K562 (cell line): ENCODE measurements at regions not wholly inside any gene's neighbourhood (a gene's known extent, or its start where the extent isn't known, plus 50 kb on each side); places are given as distances from the start of the nearest gene placed in this dataset.

Experiments used
- ATAC-seq: fragments of 200-7000 bp; cut with Tn5 transposase; 3 replicates; pipeline ENCODE4 v1.9.1; 2020; ENCODE audit warnings: moderate library complexity
- BruUV-seq: library from RNA; stranded (reverse); fragments of 400-500 nt; replicated peaks from 2 replicates; lab custom pipeline; 2021; lab: Mats Ljungman, UMichigan
- CTCF ChIA-PET: fragments of 300-600 bp; formaldehyde crosslinking; extraction: SDS; loops from one replicate; lab custom pipeline; 2021; ENCODE audit warnings: low intra/inter-chr PET ratio; lab: Yijun Ruan, JAX
- POLR2A ChIA-PET: fragments of 300-600, 350-650 bp; sonication (Branson Sonifier 250); formaldehyde crosslinking; extraction: SDS; loops from one replicate; lab custom pipeline; 2021; ENCODE audit warnings: antibody characterized with exemption, inconsistent platforms; lab: Yijun Ruan, JAX
- DNase-seq, 4 experiments: peaks; one replicate each; pipeline versions ENCODE4 v3.0.0 to v3.0.0-alpha.2; 2011 to 2018; ENCODE audit warnings: low spot score in 3 of 4, mixed read lengths in 3 of 4; ENCODE audit errors: extremely low read depth in 1 of 4
- FAIRE-seq: peaks from 2 replicates; lab custom pipeline; 2011; peaks lifted over from hg19 to GRCh38; lab: Jason Lieb, UNC
- H2AFZ ChIP-seq: 2 replicates; pipeline ENCODE4 v1.6.0; 2011; ENCODE audit warnings: low read depth, low read length, control low read depth, inconsistent platforms
- H3K27ac ChIP-seq: fragments of 200-600 bp; 3 replicates; pipeline ENCODE4 v1.8.0; 2011; ENCODE audit warnings: low read depth, mild to moderate bottlenecking, control low read depth, inconsistent platforms, low read length, moderate library complexity, mixed read lengths; ENCODE audit errors: extremely low read depth
- H3K27me3 ChIP-seq, 2 experiments: fragments of 300-600 bp in 1 of 2; 2 replicates in 1 of 2; 3 replicates in 1 of 2; pipeline versions ENCODE4 v1.6.0 to v1.8.0; 2011; ENCODE audit warnings: inconsistent platforms in 2 of 2, low read length in 2 of 2, mild to moderate bottlenecking in 1 of 2, mixed read lengths in 1 of 2, moderate library complexity in 1 of 2; ENCODE audit not compliant: control insufficient read depth in 2 of 2, insufficient read depth in 2 of 2
- H3K36me3 ChIP-seq: fragments of 300-600 bp; 3 replicates; pipeline ENCODE4 v1.8.0; 2011; ENCODE audit warnings: mild to moderate bottlenecking, low read length, inconsistent platforms; ENCODE audit not compliant: control insufficient read depth, insufficient read depth
- H3K4me1 ChIP-seq, 2 experiments: fragments of 200-600 bp in 1 of 2; replicated peaks in 1 of 2; 2 replicates in 1 of 2; 3 replicates in 1 of 2; pipeline versions ENCODE4 v1.5.1 to v1.8.0; 2011; ENCODE audit warnings: inconsistent platforms in 2 of 2, low read length in 2 of 2, mild to moderate bottlenecking in 1 of 2, mixed read lengths in 1 of 2, moderate library complexity in 1 of 2; ENCODE audit not compliant: control insufficient read depth in 2 of 2, insufficient read depth in 2 of 2
- H3K4me2 ChIP-seq: 2 replicates; pipeline ENCODE4 v1.6.1; 2011; ENCODE audit warnings: low read length, control low read depth, inconsistent platforms, mixed read lengths; ENCODE audit not compliant: insufficient read depth
- H3K4me3 ChIP-seq: fragments of 200-600 bp; sonication (generic), shearing (Covaris generic); 2 replicates; pipeline ENCODE4 v1.5.1; 2016; ENCODE audit warnings: control low read depth, inconsistent platforms
- H3K79me2 ChIP-seq: fragments of 200-600 bp; 3 replicates; pipeline ENCODE4 v1.8.0; 2011; ENCODE audit warnings: low read length, inconsistent platforms; ENCODE audit not compliant: control insufficient read depth, insufficient read depth
- H3K9ac ChIP-seq, 2 experiments: 2 replicates each; pipeline versions ENCODE4 v1.6.0 to v1.6.1; 2011; ENCODE audit warnings: low read depth in 2 of 2, low read length in 2 of 2, control low read depth in 1 of 2, inconsistent platforms in 1 of 2, mild to moderate bottlenecking in 1 of 2, mixed read lengths in 1 of 2; ENCODE audit not compliant: insufficient read depth in 1 of 2
- H3K9me1 ChIP-seq: one replicate; pipeline ENCODE4 v1.6.0; 2011; ENCODE audit warnings: inconsistent platforms, mild to moderate bottlenecking, low read length, moderate library complexity; ENCODE audit not compliant: control insufficient read depth, insufficient read depth
- H3K9me3 ChIP-seq: replicated peaks from 2 replicates; pipeline ENCODE4 v1.5.1; 2011; ENCODE audit warnings: low read depth, low read length, inconsistent platforms; ENCODE audit not compliant: control insufficient read depth, insufficient read depth
- H4K20me1 ChIP-seq: replicated peaks from 2 replicates; pipeline ENCODE4 v1.6.1; 2011; ENCODE audit warnings: low read length, inconsistent platforms, mixed read lengths; ENCODE audit not compliant: control insufficient read depth, insufficient read depth
- ATF7 ChIP-seq: fragments of 450-650 bp; IDR thresholded peaks from 2 replicates; pipeline ENCODE4 v1.7.1; 2014; ENCODE audit warnings: mild to moderate bottlenecking, moderate library complexity
- CHD1 ChIP-seq: fragments of 200-600 bp; sonication (generic); IDR thresholded peaks from one replicate; pipeline ENCODE4 v1.6.1; 2012; ENCODE audit warnings: mild to moderate bottlenecking, moderate library complexity, low read length, inconsistent platforms
- CHD2 ChIP-seq: IDR thresholded peaks from 2 replicates; pipeline ENCODE4 v1.6.1; 2011; ENCODE audit warnings: low read depth, low read length
- FUS ChIP-seq: fragments of 200-400 bp; formaldehyde crosslinking; optimal IDR thresholded peaks from 2 replicates; pipeline ENCODE3; 2017; ENCODE audit warnings: low read depth, low read length
- GTF2B ChIP-seq: IDR thresholded peaks from 2 replicates; pipeline ENCODE4 v1.6.1; 2011; ENCODE audit not compliant: insufficient read length; ENCODE audit errors: extremely low read depth
- HDAC8 ChIP-seq: fragments of 450-650 bp; IDR thresholded peaks from 2 replicates; pipeline ENCODE4 v1.6.1; 2016; ENCODE audit warnings: mild to moderate bottlenecking, missing genetic modification characterization, moderate library complexity, missing compliant biosample characterization
- HINFP ChIP-seq: fragments of 450-650 bp; conservative IDR thresholded peaks from 2 replicates; pipeline ENCODE4 v1.6.1; 2016; ENCODE audit warnings: missing genetic modification characterization, low read depth, mild to moderate bottlenecking, control low read depth, missing compliant biosample characterization
- ILF3 ChIP-seq: fragments of 450-650 bp; IDR thresholded peaks from 2 replicates; pipeline ENCODE4 v1.6.1; 2018; ENCODE audit warnings: antibody characterized with exemption, mild to moderate bottlenecking, moderate library complexity, borderline replicate concordance
- IRF1 ChIP-seq: sonication (generic); formaldehyde crosslinking; IDR thresholded peaks from 2 replicates; pipeline ENCODE4 v1.8.0; 2022; ENCODE audit warnings: missing genetic modification reagents, mild to moderate bottlenecking, borderline replicate concordance
- NKRF ChIP-seq: fragments of 450-650 bp; IDR thresholded peaks from 2 replicates; pipeline ENCODE4 v1.6.1; 2016; ENCODE audit warnings: borderline replicate concordance
- POLR2AphosphoS2 ChIP-seq: IDR thresholded peaks from 2 replicates; pipeline ENCODE4 v1.6.1; 2012; ENCODE audit warnings: low read length, improper control_type of control experiment
- SMAD2 ChIP-seq: fragments of 150-350 bp; IDR thresholded peaks from 2 replicates; pipeline ENCODE4 v1.6.1; 2014; ENCODE audit warnings: low read depth, mild to moderate bottlenecking, low read length
- TCF3 ChIP-seq: sonication (generic); formaldehyde crosslinking; IDR thresholded peaks from 2 replicates; pipeline ENCODE4 v1.4.0; 2020; ENCODE audit warnings: mild to moderate bottlenecking, missing genetic modification reagents
- WGBS: fragments of 100-300 bp; shearing (Covaris generic); methylation state at CpG from one replicate; pipeline ENCODE4 v1.1.6; 2016; ENCODE audit warnings: low coverage, mixed read lengths; ENCODE audit not compliant: insufficient coverage; ENCODE audit errors: missing lambda C conversion rate; 5-methylcytosine and 5-hydroxymethylcytosine counted together
- in situ Hi-C: fragments of 300-500 bp; cut with MboI; formaldehyde crosslinking; loops from 4 replicates; pipeline ENCODE4 v1.15.0; 2018; ENCODE audit warnings: inconsistent platforms, mixed read lengths
- intact Hi-C: fragments of 100-400 bp; cut with micrococcal nuclease; formaldehyde crosslinking; loops from 2 replicates; pipeline ENCODE4 v1.14.2; 2022

GRCh38 chr6:145206247-145206907, 528.9 kb downstream of the EPM2A start:
- H3K9me3 ChIP-seq: no peaks in the 10 kb centered on the region
- WGBS: 2% methylated on average over 7 of the region's 7 CpGs
- H2AFZ ChIP-seq: no peak overlapping the region
- in situ Hi-C loops: loop anchor here (25.0 kb wide), 1 partner anchor 1644 kb away; no protein-coding TSS in a partner anchor
- no peaks in the 10 kb centered on the region for H3K79me2 ChIP-seq
- no TSS peak for BruUV-seq
- no peak for TF ChIP-seq FUS
- no peak for TF ChIP-seq CHD2
- TF ChIP-seq CHD1: no peak
- TF ChIP-seq HDAC8 (tag): no peak
- no peak for TF ChIP-seq TCF3
- no peak for TF ChIP-seq ATF7
- TF ChIP-seq HINFP (tag): no peak
- TF ChIP-seq IRF1 (CRISPR knock-in tag): no peak
- no peak for TF ChIP-seq SMAD2
- no peak for TF ChIP-seq ILF3
- no peak for TF ChIP-seq POLR2AphosphoS2
- no peak for TF ChIP-seq GTF2B
- TF ChIP-seq NKRF: no peak
- TF ChIP-seq, all 486 proteins: peak for 0
- ChIA-PET CTCF (no interaction called here), POLR2A (no interaction called here)
- Histone ChIP-seq H3K27me3 (no peaks in the 10 kb centered on the region), H4K20me1 (no peaks in the 10 kb centered on the region), H3K4me1 (no peaks in the 10 kb centered on the region), H3K4me2 (no peak overlapping the region), H3K9me1 (no peaks in the 10 kb centered on the region), H3K9ac (no peak overlapping the region), H3K36me3 (no peaks in the 10 kb centered on the region), H3K27ac (no peak overlapping the region), H3K4me3 (no peak overlapping the region)
- DNase-seq (no peak), ATAC-seq (no peak), FAIRE-seq (no peak)
- intact Hi-C loops: no loop called here
